Left hindlimb (tissue), 1 donor: ENCODE measurements at regions not wholly inside any gene's neighbourhood (a gene's known extent, or its start where the extent isn't known, plus 50 kb on each side); places are given as distances from the start of the nearest gene placed in this dataset.
"Not testable (repeated sequence)": the region's sequence is repeated elsewhere in the genome, so short reads cannot be mapped to it uniquely, and the experiment has no call there.

Experiments used
- DNase-seq: peaks from one replicate; pipeline ENCODE4 v3.0.0-alpha.2; 2018

DNA sequence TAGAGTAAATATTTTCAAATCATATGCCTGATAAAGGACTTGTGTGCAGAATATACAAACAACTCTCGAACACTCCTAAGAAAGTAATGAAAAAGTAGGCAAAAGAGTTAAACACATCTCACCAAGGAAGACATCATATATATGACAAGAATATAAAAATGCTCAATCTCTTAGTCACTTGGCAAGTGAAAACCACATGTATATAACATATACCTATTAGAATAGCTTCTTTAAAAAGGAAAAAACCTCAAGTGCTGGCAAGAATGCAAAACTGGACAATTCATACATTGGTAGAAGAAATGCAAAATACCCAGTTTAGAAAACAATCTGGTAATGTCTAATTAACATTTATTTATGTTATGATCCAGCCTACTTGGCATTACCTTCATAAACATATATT lies 146.6 kb upstream of the DGKB start:
- no peak for DNase-seq

GRCh38 chr7:15046861-15047260 lies 144.3 kb upstream of the DGKB start:
- no peak for DNase-seq

DNA sequence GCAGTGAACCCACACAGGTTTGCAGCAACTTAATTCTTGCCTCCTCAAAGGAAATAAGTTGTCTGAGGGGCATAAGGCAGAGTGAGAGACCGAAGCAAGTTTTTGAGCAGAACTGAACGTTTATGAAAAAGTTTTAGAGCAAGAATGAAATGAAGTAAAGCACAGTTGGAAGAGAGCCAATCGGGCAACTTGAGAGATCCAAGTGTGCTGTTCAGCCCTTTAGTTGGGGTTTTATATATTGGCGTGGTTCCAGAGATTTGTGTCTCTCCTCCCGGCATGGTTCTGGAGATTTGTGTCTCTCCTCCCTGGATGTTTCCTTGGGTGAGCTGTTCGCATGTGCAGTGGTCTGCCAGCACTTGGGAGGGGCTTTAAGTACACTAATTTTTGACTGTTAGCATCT lies 141.4 kb upstream of the DGKB start:
- DNase-seq, result no peak

DNA sequence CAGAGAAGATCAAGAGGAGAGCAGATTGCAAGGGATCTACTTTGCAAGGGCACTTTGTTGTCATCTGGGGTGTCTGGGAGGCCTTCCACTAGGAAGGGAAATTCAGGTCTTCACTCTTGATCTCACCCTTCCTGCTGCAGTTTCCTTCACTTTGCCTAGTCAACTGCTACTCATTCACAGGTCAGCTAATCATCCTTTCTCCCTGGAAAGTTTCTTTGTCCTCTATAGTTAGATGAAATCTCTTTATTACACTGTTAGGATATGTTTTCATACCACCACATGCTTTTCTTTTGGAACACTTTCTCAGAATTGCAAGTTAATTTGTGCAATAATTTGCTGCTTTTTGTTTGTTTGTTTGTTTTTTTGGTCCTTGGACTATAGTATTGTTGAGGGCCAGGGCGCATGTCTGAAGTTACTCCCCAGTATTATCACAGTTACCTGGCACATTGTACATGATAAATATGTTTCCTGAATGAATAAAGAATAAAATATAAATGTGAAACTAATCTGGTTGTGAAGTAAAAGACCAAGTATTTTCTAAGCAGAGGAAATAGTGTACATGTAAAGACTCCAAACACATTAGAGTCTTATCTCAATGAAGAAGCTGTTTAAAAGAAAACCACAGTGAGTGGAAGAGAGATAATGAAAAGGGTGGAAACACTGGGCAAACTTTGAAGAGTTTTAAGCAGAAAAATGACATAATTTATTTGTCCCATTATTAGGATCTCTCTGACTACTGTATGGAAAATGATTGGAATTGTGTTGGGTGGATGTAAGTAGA lies 139.9 kb upstream of the DGKB start:
- DNase-seq, result no peak

GRCh38 chr7:15041226-15041625 lies 138.7 kb upstream of the DGKB start:
- DNase-seq, result no peak

DNA sequence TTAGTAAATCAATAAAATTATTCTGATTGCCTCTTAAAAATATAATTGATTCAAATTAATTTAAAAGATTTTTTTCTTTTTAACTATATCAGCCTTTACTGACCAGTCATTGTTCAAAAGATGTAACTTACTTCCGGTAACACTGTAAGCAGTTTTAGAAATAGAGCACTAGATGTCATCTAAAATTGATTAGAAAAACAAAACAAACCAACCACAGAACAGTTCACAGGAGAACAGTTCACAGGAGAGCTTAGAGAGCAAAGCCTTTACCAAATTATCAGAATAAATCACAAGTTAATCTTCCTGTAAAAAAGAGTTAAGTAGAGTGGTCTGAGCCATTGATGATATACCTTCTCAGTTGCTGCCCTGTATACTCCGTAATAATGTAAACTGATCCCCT lies 133.3 kb upstream of the DGKB start:
- DNase-seq, result no peak

- DNase-seq, result no peak
Observed at GRCh38 chr7:15033039-15033438, 130.5 kb upstream of the DGKB start.

DNA sequence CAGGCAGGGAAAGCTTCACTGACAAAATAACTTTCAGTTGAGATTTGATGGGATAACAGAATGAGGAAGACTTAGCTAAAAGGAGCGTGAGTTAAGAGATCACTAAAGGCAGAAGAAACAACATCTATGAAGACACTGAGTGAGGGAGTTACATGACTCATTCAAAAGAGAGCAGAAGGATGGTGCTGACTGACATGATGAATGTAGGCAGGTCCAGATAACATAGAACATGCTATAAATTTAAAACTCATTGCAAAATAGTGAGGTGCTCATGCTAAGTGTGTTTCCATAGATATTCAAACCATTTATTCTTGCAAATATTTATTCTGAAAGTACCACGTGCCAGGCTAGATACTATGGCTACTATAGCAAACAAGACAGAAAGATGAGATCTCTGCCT lies 116.4 kb upstream of the DGKB start:
- DNase-seq, result no peak

DNA sequence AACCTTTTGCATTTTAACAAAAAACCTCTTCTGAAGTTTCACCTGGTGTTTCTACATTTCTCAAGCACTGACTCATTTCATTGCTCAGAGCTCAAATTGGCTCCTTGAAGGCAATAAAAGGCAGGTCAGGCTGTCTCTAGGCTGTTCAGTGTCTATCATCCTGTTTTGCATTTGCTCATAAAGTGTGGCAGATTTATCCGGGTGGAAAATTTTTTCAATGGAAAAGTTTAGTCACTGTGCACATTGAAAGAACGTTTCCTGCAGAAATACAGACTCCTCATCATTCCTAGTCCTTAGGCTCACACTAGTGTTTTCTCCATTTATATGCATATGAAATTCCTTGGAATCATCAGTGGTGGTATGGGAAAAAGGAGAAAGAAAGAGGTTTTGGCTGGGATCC lies 114.2 kb upstream of the DGKB start:
- no peak for DNase-seq

DNA sequence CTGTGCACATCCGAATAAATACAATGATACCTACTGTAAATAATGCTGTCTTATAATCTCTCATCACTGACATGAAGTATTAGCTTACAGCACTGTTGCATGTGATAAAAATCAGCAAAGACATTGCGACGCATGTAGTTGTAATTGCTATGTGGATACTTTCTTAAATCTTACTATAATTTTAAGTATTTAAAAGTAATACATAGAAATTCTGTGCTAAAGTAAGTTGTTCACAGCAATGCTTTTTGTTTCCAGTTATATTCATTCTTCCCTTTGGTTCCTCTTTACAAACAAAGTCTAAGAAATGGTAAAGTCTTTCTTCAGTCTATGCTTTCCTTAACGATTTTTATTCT lies 113.7 kb upstream of the DGKB start:
- DNase-seq, result no peak

GRCh38 chr7:15015545-15016314 lies 113.2 kb upstream of the DGKB start:
- no peak for DNase-seq

DNA sequence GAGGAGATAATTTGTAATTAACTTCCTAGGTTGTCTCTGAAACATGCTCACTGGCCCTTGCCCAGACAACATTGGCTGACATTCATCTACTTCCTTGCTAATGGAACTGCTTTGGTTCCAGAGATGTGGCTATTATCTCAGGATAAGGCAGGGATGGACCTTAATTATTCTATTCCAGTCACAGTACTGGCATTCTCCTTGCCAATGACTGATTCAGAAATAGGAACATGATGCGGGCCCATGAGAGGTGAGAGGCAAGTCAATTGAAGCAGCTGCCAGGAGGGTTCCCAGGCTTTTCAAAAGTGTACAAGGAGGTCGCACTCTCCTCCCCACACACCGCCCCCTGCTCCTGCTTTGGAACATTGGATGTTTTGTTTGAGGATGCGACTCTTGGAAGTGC lies 109.6 kb upstream of the DGKB start:
- DNase-seq, result no peak

- no peak for DNase-seq
Observed at GRCh38 chr7:15011289-15011688, 108.7 kb upstream of the DGKB start.

DNA sequence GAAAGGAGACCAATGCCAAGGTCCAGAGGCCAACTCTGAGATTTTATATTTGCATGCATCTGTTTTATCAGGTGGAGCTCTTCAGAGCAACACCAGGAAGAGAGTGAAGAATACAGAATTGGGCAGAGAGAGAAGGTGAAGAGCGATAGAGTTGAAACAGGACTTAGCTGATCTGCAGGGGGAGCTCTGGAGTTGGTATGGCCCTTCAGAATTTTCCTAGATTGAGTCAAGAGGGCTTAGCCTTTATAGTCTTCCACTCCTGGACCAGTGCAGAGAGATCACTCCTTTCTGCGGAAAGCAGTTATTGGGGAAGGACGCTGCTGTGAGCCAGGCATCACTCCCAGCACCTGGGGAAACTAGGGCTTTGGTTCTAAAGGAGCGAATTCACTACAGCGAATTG lies 105.0 kb upstream of the DGKB start:
- DNase-seq, result no peak

GRCh38 chr7:15005672-15006071 lies 103.1 kb upstream of the DGKB start:
- no peak for DNase-seq

DNA sequence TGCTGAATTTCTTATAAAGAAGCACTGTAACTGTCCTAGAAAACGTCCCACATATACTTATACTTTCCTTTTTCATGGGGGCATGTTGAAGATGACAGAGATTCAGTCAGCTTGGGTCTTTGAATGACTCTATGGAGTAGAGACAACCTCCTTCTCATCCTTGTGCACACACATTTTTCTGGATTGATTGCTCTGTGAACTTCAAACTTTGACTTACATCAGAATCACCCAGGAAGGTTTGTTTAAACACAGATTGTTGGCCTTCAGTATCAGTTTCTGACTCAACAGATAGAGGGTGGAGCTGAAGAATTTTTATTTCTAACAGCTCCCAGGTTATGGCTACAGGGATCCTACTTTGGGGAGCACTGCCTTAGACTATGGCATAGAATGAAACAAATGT lies 97.6 kb upstream of the DGKB start:
- no peak for DNase-seq

DNA sequence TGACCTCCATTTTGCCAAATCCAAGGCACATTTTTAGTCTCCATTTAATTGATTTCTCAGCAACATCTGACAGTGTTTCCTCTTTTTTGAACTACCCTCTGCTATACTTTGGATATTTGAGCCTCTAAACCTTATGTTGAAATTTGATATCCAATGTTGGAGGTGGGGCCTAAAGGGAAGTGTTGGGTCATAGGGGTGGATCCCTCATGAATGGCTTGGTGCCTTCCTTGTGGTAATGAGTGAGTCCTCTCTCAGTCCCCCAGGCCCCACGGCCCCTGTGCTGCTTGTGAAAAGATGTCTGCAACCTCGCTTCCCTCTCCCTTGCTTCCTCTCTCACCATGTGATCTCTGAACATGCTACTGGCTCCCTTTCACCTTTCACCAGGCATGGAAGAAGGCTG lies 96.8 kb upstream of the DGKB start:
- no peak for DNase-seq

DNA sequence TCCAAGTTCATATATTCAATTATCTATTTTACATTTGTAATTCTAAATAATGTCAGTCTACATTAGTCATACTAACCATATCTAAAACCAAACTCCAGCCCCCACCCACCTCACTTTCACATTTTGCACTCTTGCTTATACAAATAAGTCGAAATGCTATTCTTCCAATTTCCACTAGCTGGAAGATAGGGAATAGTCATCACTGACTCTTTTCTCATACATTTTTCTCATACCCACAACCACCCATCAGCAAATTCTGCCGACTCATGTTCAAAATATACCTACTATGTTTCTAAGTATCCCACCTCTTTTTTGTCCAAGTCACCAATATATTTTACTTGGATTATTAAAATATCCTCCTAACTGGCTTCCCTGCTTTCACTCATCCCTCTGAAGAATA lies 93.2 kb upstream of the DGKB start:
- DNase-seq, result no peak

- DNase-seq, result peak; percentile 28
Observed at GRCh38 chr7:14988941-14989340, 86.4 kb upstream of the DGKB start.

DNA sequence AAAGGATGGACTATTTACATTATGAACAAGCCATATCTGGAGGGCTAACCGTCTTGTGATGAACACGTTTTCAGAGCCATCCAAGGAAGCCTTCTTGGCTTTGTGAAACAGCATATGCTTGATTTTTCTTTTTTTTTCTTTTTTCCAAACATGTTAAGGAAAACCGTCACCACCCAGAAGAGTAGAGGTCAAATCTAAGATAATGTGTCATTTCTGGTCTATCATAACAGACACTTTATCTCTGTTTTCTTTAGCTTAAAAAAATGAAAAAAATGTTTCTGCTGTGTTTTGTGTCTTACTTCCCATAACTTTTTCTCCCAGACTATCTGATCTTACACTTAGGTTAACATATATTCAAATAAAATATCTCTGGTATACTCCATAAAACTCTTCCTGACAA lies 76.1 kb upstream of the DGKB start:
- DNase-seq, result no peak

DNA sequence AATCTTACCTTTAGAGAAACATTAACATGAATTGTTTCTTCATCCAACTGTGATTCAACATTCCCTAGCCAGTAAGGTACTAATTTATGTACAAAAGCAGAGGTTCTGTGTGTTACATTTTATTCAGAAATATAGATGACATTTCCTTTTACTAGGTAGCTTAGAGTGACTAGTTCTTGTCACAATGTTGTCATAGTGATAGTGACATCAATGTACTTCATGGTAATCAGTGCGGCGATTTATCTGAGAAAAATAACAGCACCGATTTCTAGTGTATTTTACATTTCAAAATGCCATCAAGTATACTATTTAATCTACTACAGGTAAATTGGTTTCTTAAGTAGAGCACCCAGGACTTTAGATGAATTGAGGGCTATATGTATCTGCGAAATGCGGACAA lies 72.1 kb upstream of the DGKB start:
- DNase-seq, result no peak

DNA sequence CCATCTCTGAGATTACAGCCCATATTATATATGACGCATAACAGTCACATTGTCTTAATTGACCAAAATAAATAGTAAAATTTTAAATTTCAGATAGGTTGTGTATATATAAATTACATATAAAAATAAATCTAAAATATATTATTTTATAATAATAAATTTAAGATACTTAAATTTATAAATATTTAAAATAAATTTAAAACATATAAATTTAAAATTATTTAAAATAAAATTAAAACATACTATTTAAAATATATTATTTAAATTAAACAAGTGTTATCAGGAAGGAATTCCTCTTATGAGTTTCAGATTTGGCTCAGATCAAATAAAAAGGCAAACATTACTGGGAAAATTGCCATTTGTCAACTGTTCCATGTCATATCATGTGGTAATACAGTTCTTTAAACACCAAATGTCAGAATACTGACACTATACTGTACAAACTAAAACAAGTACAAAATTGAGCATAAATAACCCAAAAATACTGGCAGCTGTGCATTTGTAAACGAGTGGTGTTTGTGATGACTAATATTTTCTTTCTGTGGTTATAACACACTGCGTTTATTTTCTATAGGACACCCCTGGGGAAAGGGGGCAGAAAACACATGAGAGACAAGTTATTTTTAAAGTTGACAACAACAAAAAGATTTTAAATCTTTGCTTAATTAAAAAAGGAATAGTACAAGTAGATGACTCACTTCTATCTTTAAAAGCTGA lies 71.3 kb upstream of the DGKB start:
- no peak for DNase-seq

- DNase-seq, result not testable (repeated sequence)
Observed at GRCh38 chr7:14971678-14972077, 69.1 kb upstream of the DGKB start.

GRCh38 chr7:14967376-14967775 lies 64.8 kb upstream of the DGKB start:
- not testable (repeated sequence) for DNase-seq
